ENCODE measurements at regions not wholly inside any gene's neighbourhood (a gene's known extent, or its start where the extent isn't known, plus 50 kb on each side); places are given as distances from the start of the nearest gene placed in this dataset.

DNA sequence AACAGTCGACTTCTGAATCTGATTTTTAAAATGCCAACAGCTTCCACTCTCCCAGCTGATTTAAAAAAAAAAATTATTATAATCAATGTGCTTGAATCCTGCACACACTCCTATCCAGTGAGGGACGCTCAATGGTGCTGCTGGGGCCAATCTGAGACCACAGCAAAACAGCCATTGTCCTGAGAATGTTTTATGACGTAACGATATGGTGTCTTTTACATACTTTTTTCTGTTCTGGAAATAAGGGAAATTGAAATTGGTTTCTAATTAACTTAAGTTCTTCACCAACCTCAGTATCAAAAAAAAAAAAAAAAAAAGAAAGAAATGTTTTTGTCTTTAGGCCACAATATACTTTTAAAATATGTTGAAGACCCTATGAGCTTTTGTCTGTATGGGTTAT is 66.1 kb upstream of the SOX1 start:
- TF ChIP-seq CTCF (IDR thresholded peaks at IDR 0.05), result no peak
- no peak for TF ChIP-seq POLR2A (IDR thresholded peaks at IDR 0.05)
